ENCODE measurements at regions not wholly inside any gene's neighbourhood (a gene's known extent, or its start where the extent isn't known, plus 50 kb on each side); places are given as distances from the start of the nearest gene placed in this dataset.

GRCh38 chr5:111887706-111888105 lies 130.7 kb upstream of the NREP start:
- peak in 1 of 3 donors; percentile 36 for DNase-seq

- DNase-seq: no peak
Observed at GRCh38 chr5:111869681-111870080, 112.7 kb upstream of the NREP start.

- no peak for DNase-seq
Observed at GRCh38 chr5:111865356-111865755, 108.4 kb upstream of the NREP start.

GRCh38 chr5:111863801-111864200 lies 106.8 kb upstream of the NREP start:
- DNase-seq: peak in 1 of 3 donors; percentile 15

- peak; percentile 74 to 85 (median 83) for DNase-seq
Observed at GRCh38 chr5:111859533-111860270, 102.7 kb upstream of the NREP start.

- DNase-seq: peak in 2 of 3 donors; percentile 18 to 60
Observed at GRCh38 chr5:111859031-111859430, 102.0 kb upstream of the NREP start.

- DNase-seq: no peak
Observed at GRCh38 chr5:111857623-111858022, 100.6 kb upstream of the NREP start.

- DNase-seq: no peak
Observed at GRCh38 chr5:111856876-111857466, 100.0 kb upstream of the NREP start.

- DNase-seq: no peak
Observed at GRCh38 chr5:111855356-111855755, 98.4 kb upstream of the NREP start.

- DNase-seq: no peak
Observed at GRCh38 chr5:111854186-111854585, 97.2 kb upstream of the NREP start.

- peak in 1 of 3 donors; percentile 55 for DNase-seq
Observed at GRCh38 chr5:111853748-111854147, 96.8 kb upstream of the NREP start.

- no peak for DNase-seq
Observed at GRCh38 chr5:111851631-111852548, 94.9 kb upstream of the NREP start.

GRCh38 chr5:111848476-111848875 lies 91.5 kb upstream of the NREP start:
- peak in 2 of 3 donors; percentile 48 to 65 for DNase-seq

GRCh38 chr5:111847052-111847925 lies 90.3 kb upstream of the NREP start:
- no peak for DNase-seq

- no peak for DNase-seq
Observed at GRCh38 chr5:111840036-111840674, 83.2 kb upstream of the NREP start.

GRCh38 chr5:111839438-111839837 lies 82.4 kb upstream of the NREP start:
- no peak for DNase-seq

- peak in 1 of 3 donors; percentile 58 for DNase-seq
Observed at GRCh38 chr5:111836426-111836825, 79.4 kb upstream of the NREP start.

GRCh38 chr5:111834926-111835599 lies 78.1 kb upstream of the NREP start:
- DNase-seq: no peak

GRCh38 chr5:111830333-111830732 lies 73.3 kb upstream of the NREP start:
- peak in 1 of 3 donors; percentile 45 for DNase-seq

- peak in 1 of 3 donors; percentile 80 for DNase-seq
Observed at GRCh38 chr5:111829701-111830100, 72.7 kb upstream of the NREP start.

All from muscle of back (tissue), 3 donors.